ENCODE measurements at regions not wholly inside any gene's neighbourhood (a gene's known extent, or its start where the extent isn't known, plus 50 kb on each side); places are given as distances from the start of the nearest gene placed in this dataset.

DNA sequence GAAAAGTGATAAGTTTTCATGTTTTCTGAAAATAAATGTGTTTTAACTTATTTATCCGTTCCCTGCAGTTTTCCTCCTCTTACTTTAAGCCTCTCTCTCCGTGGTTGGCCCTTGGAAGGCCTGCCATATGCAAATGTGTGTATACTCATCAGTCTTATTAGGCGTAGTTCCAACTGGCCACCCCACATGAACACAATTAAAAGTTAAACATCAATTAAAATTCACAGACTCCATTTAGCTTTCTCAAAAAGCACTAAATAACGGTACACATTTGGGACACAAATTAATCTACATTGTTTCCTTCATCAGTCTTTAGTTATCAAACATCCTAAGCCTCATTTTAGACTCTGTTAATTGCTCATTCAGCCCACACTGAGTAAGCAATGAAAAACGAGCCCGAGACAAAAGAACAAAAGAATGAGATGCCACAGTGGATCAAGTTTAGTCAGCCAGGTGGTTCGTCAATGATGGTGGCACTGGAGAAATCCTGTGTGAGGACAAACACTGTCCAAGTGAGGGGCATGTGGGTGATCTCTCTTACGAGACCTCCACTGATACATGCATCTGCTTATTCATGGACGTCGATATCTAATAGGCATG lies 76.0 kb upstream of the TMCC3 start:
- no peaks in the 10 kb centered on the region for H3K4me1 ChIP-seq (ENCODE audit: control insufficient read depth in 2 of 2, insufficient read depth in 2 of 2, low read length in 2 of 2)
- no peak overlapping the region for H3K4me3 ChIP-seq (ENCODE audit: low read length in 2 of 2)
- H3K27me3 ChIP-seq (ENCODE audit: control insufficient read depth in 2 of 2, insufficient read depth in 2 of 2, low read length in 2 of 2) = no peaks in the 10 kb centered on the region
- H3K27ac ChIP-seq (ENCODE audit: low read depth in 2 of 2, low read length in 2 of 2) = no peak overlapping the region
- H3K36me3 ChIP-seq (ENCODE audit: control insufficient read depth in 2 of 2, insufficient read depth in 2 of 2, low read length in 2 of 2) = no peaks in the 10 kb centered on the region
- no peak overlapping the region for H3K9ac ChIP-seq (ENCODE audit: low read depth in 1 of 2, low read length in 2 of 2)
- no peaks in the 10 kb centered on the region for H3K9me3 ChIP-seq (ENCODE audit: control insufficient read depth in 2 of 2, low read length in 2 of 2)

DNA sequence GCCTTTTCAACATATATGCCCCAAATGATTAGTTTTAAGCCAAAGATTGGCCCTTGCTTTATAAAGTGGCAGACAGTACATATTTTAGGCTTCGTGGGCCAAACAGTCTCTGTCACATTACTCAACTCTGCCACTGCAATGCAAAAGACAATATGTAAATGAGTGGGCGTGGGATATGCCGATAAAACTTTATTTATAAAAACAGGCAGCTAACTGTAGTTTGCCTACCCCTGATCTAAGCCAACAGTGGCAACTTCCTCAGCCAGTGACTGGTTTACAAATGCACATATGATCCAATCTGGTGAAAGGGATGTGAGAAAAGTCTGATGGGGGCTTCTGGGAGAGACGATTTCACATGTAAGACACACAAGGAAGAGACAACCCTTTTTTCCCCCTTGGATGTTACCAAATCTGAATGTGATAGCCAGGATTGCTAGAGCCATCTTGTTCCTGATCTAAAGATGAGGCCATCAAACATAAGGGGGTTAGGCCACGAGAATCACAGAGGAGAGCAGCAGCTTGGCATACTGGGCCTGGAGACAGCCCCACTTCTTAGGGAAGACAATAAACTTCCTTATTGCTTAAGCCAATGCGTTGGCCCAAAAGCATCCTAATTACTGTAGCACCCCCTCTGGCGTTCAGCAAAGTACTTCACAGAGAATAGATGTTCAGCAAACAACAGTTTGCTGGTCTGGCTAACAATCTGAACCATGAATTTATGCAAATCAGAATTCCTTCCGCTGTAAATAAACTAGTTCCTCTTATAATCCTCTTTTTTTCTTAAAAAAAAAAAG lies 75.2 kb upstream of the TMCC3 start:
- Histone ChIP-seq H3K9me3 (ENCODE audit: control insufficient read depth in 2 of 2, low read length in 2 of 2) (no peaks in the 10 kb centered on the region), H3K4me3 (ENCODE audit: low read length in 2 of 2) (no peak overlapping the region), H3K4me1 (ENCODE audit: control insufficient read depth in 2 of 2, insufficient read depth in 2 of 2, low read length in 2 of 2) (no peaks in the 10 kb centered on the region), H3K9ac (ENCODE audit: low read depth in 1 of 2, low read length in 2 of 2) (no peak overlapping the region), H3K27me3 (ENCODE audit: control insufficient read depth in 2 of 2, insufficient read depth in 2 of 2, low read length in 2 of 2) (no peaks in the 10 kb centered on the region), H3K36me3 (ENCODE audit: control insufficient read depth in 2 of 2, insufficient read depth in 2 of 2, low read length in 2 of 2) (no peaks in the 10 kb centered on the region), H3K27ac (ENCODE audit: low read depth in 2 of 2, low read length in 2 of 2) (no peak overlapping the region)

DNA sequence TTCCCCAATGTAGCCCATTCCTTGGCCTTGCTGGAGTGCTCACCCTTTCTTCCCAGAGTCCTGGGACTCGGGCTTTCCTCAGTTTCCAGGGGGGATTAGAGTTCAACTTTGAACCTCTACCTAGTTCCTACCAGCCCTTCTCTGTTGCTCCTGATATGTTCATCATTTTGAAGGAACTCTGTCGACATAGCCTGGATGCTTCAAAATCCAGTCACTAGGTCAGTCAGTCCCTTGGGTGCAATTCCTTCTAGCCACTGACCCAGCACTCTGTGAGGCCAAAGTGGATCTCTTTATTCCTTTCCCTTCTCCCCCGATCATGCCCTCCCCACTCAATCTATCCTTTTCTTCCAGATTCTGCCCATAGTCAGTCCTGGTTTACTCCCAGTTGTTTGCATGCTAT lies 72.3 kb upstream of the TMCC3 start:
- no peaks in the 10 kb centered on the region for H3K36me3 ChIP-seq (ENCODE audit: control insufficient read depth in 2 of 2, insufficient read depth in 2 of 2, low read length in 2 of 2)

DNA sequence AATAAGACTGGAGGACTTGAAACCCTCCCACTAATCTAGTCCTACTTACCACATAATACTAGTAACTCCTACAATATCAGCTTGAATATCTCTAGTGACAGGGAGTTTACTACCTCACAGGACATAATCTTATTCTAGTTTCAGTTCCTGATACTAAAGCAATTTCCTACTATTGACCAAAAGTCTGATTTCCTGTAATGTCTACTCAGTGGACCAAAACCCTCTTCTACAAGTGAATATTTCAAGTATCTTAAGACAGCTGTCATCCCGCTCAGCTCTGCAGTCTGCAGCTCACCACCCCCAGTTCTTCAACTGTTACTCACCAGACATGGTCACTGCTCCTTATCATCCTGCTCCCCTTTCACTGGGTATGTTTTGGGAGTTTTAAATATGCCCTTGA lies 70.8 kb upstream of the TMCC3 start:
- no peaks in the 10 kb centered on the region for H3K27me3 ChIP-seq (ENCODE audit: control insufficient read depth in 2 of 2, insufficient read depth in 2 of 2, low read length in 2 of 2)
- H3K27ac ChIP-seq (ENCODE audit: low read depth in 2 of 2, low read length in 2 of 2) = no peak overlapping the region
- no peak overlapping the region for H3K9ac ChIP-seq (ENCODE audit: low read depth in 1 of 2, low read length in 2 of 2)
- H3K36me3 ChIP-seq (ENCODE audit: control insufficient read depth in 2 of 2, insufficient read depth in 2 of 2, low read length in 2 of 2) = no peaks in the 10 kb centered on the region
- no peaks in the 10 kb centered on the region for H3K4me1 ChIP-seq (ENCODE audit: control insufficient read depth in 2 of 2, insufficient read depth in 2 of 2, low read length in 2 of 2)
- no peaks in the 10 kb centered on the region for H3K9me3 ChIP-seq (ENCODE audit: control insufficient read depth in 2 of 2, low read length in 2 of 2)
- no peak overlapping the region for H3K4me3 ChIP-seq (ENCODE audit: low read length in 2 of 2)

More for the DNA sequence above, 72.3 kb upstream of the TMCC3 start:
- Histone ChIP-seq H3K4me3 (ENCODE audit: low read length in 2 of 2) (no peak overlapping the region), H3K4me1 (ENCODE audit: control insufficient read depth in 2 of 2, insufficient read depth in 2 of 2, low read length in 2 of 2) (no peaks in the 10 kb centered on the region), H3K27me3 (ENCODE audit: control insufficient read depth in 2 of 2, insufficient read depth in 2 of 2, low read length in 2 of 2) (no peaks in the 10 kb centered on the region), H3K9ac (ENCODE audit: low read depth in 1 of 2, low read length in 2 of 2) (no peak overlapping the region), H3K27ac (ENCODE audit: low read depth in 2 of 2, low read length in 2 of 2) (no peak overlapping the region), H3K9me3 (ENCODE audit: control insufficient read depth in 2 of 2, low read length in 2 of 2) (no peaks in the 10 kb centered on the region)

DNA sequence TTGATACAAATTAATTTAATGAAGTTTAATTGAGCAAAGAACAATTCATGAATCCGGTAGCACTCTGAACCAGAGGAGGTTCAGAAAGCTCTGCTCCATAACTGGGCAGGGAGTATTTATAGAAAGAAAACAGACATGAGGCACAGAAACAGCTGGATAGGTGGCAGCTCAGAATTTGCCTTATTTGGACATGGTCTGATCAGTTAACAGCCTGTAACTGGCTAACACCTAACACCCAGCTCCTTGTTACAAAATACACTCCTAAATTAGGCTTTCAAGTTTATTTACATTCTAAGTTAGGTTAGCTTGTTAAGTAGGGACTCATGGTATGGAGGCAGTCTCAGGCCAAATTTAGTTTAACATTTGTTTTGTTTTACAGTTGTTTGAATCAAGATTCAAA lies 67.8 kb upstream of the TMCC3 start:
- H3K27ac ChIP-seq (ENCODE audit: low read depth in 2 of 2, low read length in 2 of 2) = no peak overlapping the region

DNA sequence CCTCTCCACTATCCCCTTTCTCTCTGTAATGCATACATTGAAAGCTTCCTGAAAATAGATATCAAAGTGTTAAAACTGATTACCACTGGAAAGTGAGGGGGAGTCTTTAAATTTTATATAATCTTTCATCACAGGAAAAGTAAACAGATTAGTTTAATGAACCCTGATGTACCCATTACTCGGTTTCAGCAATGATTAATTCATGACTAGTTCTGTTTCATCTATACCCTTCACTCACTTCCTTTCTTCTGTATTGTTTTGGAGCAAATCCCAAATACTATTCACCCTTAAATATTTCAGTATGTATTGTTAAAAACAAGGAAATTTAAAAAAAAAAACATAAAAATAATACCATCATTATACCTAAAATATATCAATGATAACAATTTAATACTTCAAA lies 67.3 kb upstream of the TMCC3 start:
- Histone ChIP-seq H3K4me1 (ENCODE audit: control insufficient read depth in 2 of 2, insufficient read depth in 2 of 2, low read length in 2 of 2) (no peaks in the 10 kb centered on the region), H3K9me3 (ENCODE audit: control insufficient read depth in 2 of 2, low read length in 2 of 2) (no peaks in the 10 kb centered on the region), H3K27ac (ENCODE audit: low read depth in 2 of 2, low read length in 2 of 2) (no peak overlapping the region), H3K9ac (ENCODE audit: low read depth in 1 of 2, low read length in 2 of 2) (no peak overlapping the region), H3K4me3 (ENCODE audit: low read length in 2 of 2) (no peak overlapping the region), H3K36me3 (ENCODE audit: control insufficient read depth in 2 of 2, insufficient read depth in 2 of 2, low read length in 2 of 2) (no peaks in the 10 kb centered on the region), H3K27me3 (ENCODE audit: control insufficient read depth in 2 of 2, insufficient read depth in 2 of 2, low read length in 2 of 2) (no peaks in the 10 kb centered on the region)

More for the DNA sequence above, 67.8 kb upstream of the TMCC3 start:
- Histone ChIP-seq H3K36me3 (ENCODE audit: control insufficient read depth in 2 of 2, insufficient read depth in 2 of 2, low read length in 2 of 2) (no peaks in the 10 kb centered on the region), H3K4me3 (ENCODE audit: low read length in 2 of 2) (no peak overlapping the region), H3K4me1 (ENCODE audit: control insufficient read depth in 2 of 2, insufficient read depth in 2 of 2, low read length in 2 of 2) (no peaks in the 10 kb centered on the region), H3K9me3 (ENCODE audit: control insufficient read depth in 2 of 2, low read length in 2 of 2) (no peaks in the 10 kb centered on the region), H3K27me3 (ENCODE audit: control insufficient read depth in 2 of 2, insufficient read depth in 2 of 2, low read length in 2 of 2) (no peaks in the 10 kb centered on the region), H3K9ac (ENCODE audit: low read depth in 1 of 2, low read length in 2 of 2) (no peak overlapping the region)

DNA sequence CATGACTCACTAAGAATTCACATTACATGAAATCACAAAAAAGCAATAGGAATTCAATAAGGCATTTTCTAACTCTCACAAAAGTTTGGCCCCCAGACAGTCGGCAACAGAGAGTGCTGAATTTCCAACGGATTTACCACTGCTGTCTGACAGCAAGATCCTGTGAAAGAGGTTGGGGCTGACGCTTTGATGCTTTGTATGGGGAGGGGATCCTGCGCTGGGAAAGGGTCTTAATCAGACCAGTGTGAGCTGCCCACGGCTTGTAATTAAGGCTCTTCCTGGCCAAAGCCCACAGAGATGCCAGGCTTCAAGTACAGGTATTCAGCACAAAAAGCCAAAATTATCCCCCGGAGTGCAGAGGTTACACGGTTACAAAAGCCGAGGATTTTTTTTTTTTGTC lies 66.8 kb upstream of the TMCC3 start:
- Histone ChIP-seq H3K36me3 (ENCODE audit: control insufficient read depth in 2 of 2, insufficient read depth in 2 of 2, low read length in 2 of 2) (no peaks in the 10 kb centered on the region), H3K4me1 (ENCODE audit: control insufficient read depth in 2 of 2, insufficient read depth in 2 of 2, low read length in 2 of 2) (no peaks in the 10 kb centered on the region), H3K27ac (ENCODE audit: low read depth in 2 of 2, low read length in 2 of 2) (no peak overlapping the region), H3K9me3 (ENCODE audit: control insufficient read depth in 2 of 2, low read length in 2 of 2) (no peaks in the 10 kb centered on the region), H3K9ac (ENCODE audit: low read depth in 1 of 2, low read length in 2 of 2) (no peak overlapping the region), H3K27me3 (ENCODE audit: control insufficient read depth in 2 of 2, insufficient read depth in 2 of 2, low read length in 2 of 2) (no peaks in the 10 kb centered on the region), H3K4me3 (ENCODE audit: low read length in 2 of 2) (no peak overlapping the region)

DNA sequence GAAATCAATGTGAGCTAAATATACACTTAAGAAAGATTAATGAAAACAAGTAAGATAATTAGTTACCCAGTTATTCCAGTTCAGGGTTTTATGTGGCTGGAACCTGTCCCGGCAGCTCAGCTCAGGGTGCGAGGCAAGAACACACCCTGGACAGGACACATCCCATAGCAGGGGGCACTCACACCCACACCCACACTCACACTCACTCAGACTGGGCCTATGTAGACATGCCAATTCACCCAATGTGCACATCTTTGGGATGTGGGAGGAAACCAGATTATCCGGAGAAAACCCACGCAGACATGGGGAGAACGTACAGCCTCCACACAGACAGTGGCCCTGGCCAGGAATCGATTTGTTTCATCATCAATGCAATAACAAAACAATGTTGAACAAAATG lies 66.0 kb upstream of the TMCC3 start:
- Histone ChIP-seq H3K4me3 (ENCODE audit: low read length in 2 of 2) (no peak overlapping the region), H3K27ac (ENCODE audit: low read depth in 2 of 2, low read length in 2 of 2) (no peak overlapping the region), H3K9ac (ENCODE audit: low read depth in 1 of 2, low read length in 2 of 2) (no peak overlapping the region), H3K36me3 (ENCODE audit: control insufficient read depth in 2 of 2, insufficient read depth in 2 of 2, low read length in 2 of 2) (no peaks in the 10 kb centered on the region), H3K4me1 (ENCODE audit: control insufficient read depth in 2 of 2, insufficient read depth in 2 of 2, low read length in 2 of 2) (no peaks in the 10 kb centered on the region), H3K9me3 (ENCODE audit: control insufficient read depth in 2 of 2, low read length in 2 of 2) (no peaks in the 10 kb centered on the region), H3K27me3 (ENCODE audit: control insufficient read depth in 2 of 2, insufficient read depth in 2 of 2, low read length in 2 of 2) (no peaks in the 10 kb centered on the region)

DNA sequence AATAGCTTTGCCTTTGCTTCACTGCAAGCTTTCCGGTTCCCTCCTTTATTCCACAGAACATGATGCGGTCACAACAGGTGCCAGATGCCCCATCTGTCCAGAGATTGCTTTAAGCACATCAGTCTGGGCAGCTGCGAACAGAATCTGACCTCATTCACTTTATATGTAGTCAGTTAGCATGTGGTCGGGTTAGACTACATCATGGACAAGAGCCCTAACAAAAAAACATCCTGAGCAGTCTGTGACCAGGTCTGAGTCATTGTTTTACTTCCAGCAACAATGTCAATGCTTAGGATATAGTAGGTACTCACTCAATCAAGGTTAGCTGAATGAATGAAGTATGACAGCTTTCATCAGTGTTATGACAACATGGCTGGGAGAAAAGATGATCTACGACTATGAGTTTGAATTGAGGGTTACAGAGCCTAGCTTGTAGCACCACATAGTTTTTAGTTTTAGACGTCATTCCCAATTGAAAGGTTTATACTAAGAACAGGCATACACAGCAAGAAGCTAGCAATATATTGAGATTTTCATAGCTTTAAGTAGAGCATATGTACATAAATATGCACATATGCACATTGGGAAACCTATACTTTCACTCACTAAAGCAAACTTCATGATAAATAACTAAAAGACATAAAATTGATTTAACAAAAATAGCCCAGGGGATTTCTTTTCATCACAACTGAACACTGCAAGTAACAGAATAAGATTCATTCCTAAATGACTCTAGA lies 64.2 kb upstream of the TMCC3 start:
- no peaks in the 10 kb centered on the region for H3K36me3 ChIP-seq (ENCODE audit: control insufficient read depth in 2 of 2, insufficient read depth in 2 of 2, low read length in 2 of 2)
- no peak overlapping the region for H3K9ac ChIP-seq (ENCODE audit: low read depth in 1 of 2, low read length in 2 of 2)
- no peaks in the 10 kb centered on the region for H3K9me3 ChIP-seq (ENCODE audit: control insufficient read depth in 2 of 2, low read length in 2 of 2)
- no peak overlapping the region for H3K27ac ChIP-seq (ENCODE audit: low read depth in 2 of 2, low read length in 2 of 2)
- H3K4me1 ChIP-seq (ENCODE audit: control insufficient read depth in 2 of 2, insufficient read depth in 2 of 2, low read length in 2 of 2) = no peaks in the 10 kb centered on the region
- no peaks in the 10 kb centered on the region for H3K27me3 ChIP-seq (ENCODE audit: control insufficient read depth in 2 of 2, insufficient read depth in 2 of 2, low read length in 2 of 2)
- no peak overlapping the region for H3K4me3 ChIP-seq (ENCODE audit: low read length in 2 of 2)

DNA sequence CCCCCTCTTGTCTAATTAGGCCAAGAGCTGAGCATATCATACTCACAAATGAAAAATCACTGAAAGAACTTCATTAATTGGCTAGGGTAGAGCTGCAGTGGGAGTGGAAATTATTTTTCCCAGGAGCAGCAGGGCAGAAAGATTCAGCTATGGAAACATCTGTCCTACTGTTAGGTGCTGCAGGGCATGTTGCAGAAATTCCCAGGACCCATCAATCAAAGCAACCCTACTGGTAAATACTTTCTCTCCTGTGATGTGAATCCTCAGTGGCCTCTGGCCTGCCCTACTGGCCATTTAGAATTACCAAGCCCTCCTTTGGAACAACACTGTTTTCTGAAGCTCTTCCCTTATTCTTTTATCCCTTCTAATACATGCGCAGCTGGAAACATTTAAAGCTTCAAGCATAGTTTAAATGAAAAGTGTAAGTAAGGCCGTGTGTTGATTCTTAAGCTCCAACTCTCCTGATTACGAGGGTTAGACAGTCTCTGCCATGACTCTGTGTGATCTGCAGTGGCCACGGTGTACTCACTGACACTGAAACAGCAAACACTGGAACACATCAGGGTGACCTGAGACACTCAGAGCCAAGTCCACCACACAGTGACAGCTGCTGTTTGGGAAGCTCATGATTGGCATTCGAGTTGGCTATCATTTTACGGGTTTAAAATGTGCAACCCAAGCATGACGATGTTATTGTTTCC lies 62.6 kb upstream of the TMCC3 start:
- no peak overlapping the region for H3K4me3 ChIP-seq (ENCODE audit: low read length in 2 of 2)
- H3K27me3 ChIP-seq (ENCODE audit: control insufficient read depth in 2 of 2, insufficient read depth in 2 of 2, low read length in 2 of 2) = no peaks in the 10 kb centered on the region
- no peaks in the 10 kb centered on the region for H3K4me1 ChIP-seq (ENCODE audit: control insufficient read depth in 2 of 2, insufficient read depth in 2 of 2, low read length in 2 of 2)
- no peak overlapping the region for H3K27ac ChIP-seq (ENCODE audit: low read depth in 2 of 2, low read length in 2 of 2)
- no peak overlapping the region for H3K9ac ChIP-seq (ENCODE audit: low read depth in 1 of 2, low read length in 2 of 2)
- H3K9me3 ChIP-seq (ENCODE audit: control insufficient read depth in 2 of 2, low read length in 2 of 2) = no peaks in the 10 kb centered on the region
- H3K36me3 ChIP-seq (ENCODE audit: control insufficient read depth in 2 of 2, insufficient read depth in 2 of 2, low read length in 2 of 2) = no peaks in the 10 kb centered on the region
